ENCODE measurements at regions not wholly inside any gene's neighbourhood (a gene's known extent, or its start where the extent isn't known, plus 50 kb on each side); places are given as distances from the start of the nearest gene placed in this dataset.

DNA sequence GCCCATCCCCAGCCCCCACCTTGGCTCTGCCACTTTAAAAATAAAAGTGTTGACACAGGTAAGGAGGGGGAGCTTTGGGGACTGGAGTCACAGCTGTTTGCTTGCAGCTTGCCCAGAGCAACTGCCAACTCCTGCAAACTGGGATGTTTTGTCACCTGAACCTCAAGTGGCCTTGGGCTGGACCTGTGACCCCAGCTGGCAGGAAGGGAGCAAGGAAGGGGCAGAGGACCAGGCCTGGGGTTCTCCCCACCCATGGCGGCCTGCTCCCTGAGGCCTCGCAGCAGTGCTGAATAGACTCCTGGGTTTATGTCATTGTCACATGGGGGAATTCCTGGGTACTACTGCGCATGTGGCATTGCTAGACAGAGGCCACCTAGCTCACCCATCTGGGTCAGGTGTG, 246.9 kb upstream of the TLE3 start:
- TF ChIP-seq POLR2A (IDR thresholded peaks at IDR 0.05; ENCODE audit: low read depth, low read length) (no peak), POLR2AphosphoS5 (IDR thresholded peaks at IDR 0.05; ENCODE audit: low read depth, low read length) (no peak), PAX5 (IDR thresholded peaks at IDR 0.05; ENCODE audit: insufficient read depth, low read length, severe bottlenecking) (no peak), TAF1 (IDR thresholded peaks at IDR 0.05; ENCODE audit: low read depth, low read length) (no peak)

Measured in GM12891 (cell line).